Hepatocyte (in vitro differentiated cells): ENCODE measurements at regions not wholly inside any gene's neighbourhood (a gene's known extent, or its start where the extent isn't known, plus 50 kb on each side); places are given as distances from the start of the nearest gene placed in this dataset.

Source experiments
- DNase-seq: peaks from one replicate; pipeline ENCODE4 v3.0.0-alpha.2; 2016; ENCODE audit warnings: low spot score
- H2AFZ ChIP-seq: fragments of 200-600 bp; sonication (generic); 2 replicates; pipeline ENCODE4 v1.6.0; 2016; ENCODE audit warnings: antibody characterized with exemption, mild to moderate bottlenecking
- H3K27ac ChIP-seq: fragments of 200-600 bp; sonication (generic); 2 replicates; pipeline ENCODE4 v1.5.1; 2016; ENCODE audit warnings: mild to moderate bottlenecking
- H3K27me3 ChIP-seq: fragments of 200-600 bp; sonication (generic); 2 replicates; pipeline ENCODE4 v1.6.1; 2016
- H3K36me3 ChIP-seq: fragments of 200-600 bp; sonication (generic); replicated peaks from 2 replicates; pipeline ENCODE4 v1.5.1; 2016; ENCODE audit warnings: low read depth; ENCODE audit not compliant: insufficient read depth
- H3K4me1 ChIP-seq: fragments of 200-600 bp; sonication (generic); 2 replicates; pipeline ENCODE4 v1.5.1; 2016; ENCODE audit warnings: mild to moderate bottlenecking, moderate library complexity; ENCODE audit not compliant: insufficient read depth
- H3K4me2 ChIP-seq: fragments of 200-600 bp; sonication (generic); 2 replicates; pipeline ENCODE4 v1.6.0; 2016
- H3K4me3 ChIP-seq: fragments of 200-600 bp; sonication (generic); 2 replicates; pipeline ENCODE4 v1.5.1; 2016; ENCODE audit warnings: mild to moderate bottlenecking
- H3K79me2 ChIP-seq: fragments of 200-600 bp; sonication (generic); 2 replicates; pipeline ENCODE4 v1.6.0; 2017; ENCODE audit warnings: mild to moderate bottlenecking
- H3K9me2 ChIP-seq: fragments of 200-600 bp; sonication (generic); replicated peaks from 2 replicates; pipeline ENCODE4 v1.6.0; 2017; ENCODE audit warnings: mild to moderate bottlenecking; ENCODE audit not compliant: insufficient read depth
- H3K9me3 ChIP-seq: fragments of 200-600 bp; sonication (generic); 2 replicates; pipeline ENCODE4 v1.5.1; 2016; ENCODE audit warnings: low read depth, mild to moderate bottlenecking
- H4K20me1 ChIP-seq: fragments of 200-600 bp; sonication (generic); 2 replicates; pipeline ENCODE4 v1.6.0; 2016; ENCODE audit warnings: mild to moderate bottlenecking; ENCODE audit not compliant: insufficient read depth, poor library complexity, severe bottlenecking
- CTCF ChIP-seq: fragments of 200-600 bp; sonication (generic); IDR thresholded peaks from 2 replicates; pipeline ENCODE4 v1.5.1; 2016; ENCODE audit warnings: antibody characterized with exemption, mild to moderate bottlenecking; ENCODE audit not compliant: poor library complexity
- EZH2 ChIP-seq: fragments of 200-600 bp; sonication (generic); IDR thresholded peaks from 2 replicates; pipeline ENCODE4 v1.6.1; 2016; ENCODE audit warnings: antibody characterized with exemption, mild to moderate bottlenecking, borderline replicate concordance
- EZH2phosphoT487 ChIP-seq: fragments of 200-600 bp; sonication (generic); IDR thresholded peaks from one replicate; pipeline ENCODE4 v1.6.1; 2018; ENCODE audit warnings: antibody characterized with exemption, mild to moderate bottlenecking, low read depth, moderate library complexity; ENCODE audit not compliant: unreplicated experiment, severe bottlenecking
- WGBS: methylation state at CpG from one replicate; pipeline ENCODE4 v1.1.6; 2016; ENCODE audit warnings: low lambda C conversion rate; ENCODE audit errors: missing lambda C conversion rate; 5-methylcytosine and 5-hydroxymethylcytosine counted together

DNA sequence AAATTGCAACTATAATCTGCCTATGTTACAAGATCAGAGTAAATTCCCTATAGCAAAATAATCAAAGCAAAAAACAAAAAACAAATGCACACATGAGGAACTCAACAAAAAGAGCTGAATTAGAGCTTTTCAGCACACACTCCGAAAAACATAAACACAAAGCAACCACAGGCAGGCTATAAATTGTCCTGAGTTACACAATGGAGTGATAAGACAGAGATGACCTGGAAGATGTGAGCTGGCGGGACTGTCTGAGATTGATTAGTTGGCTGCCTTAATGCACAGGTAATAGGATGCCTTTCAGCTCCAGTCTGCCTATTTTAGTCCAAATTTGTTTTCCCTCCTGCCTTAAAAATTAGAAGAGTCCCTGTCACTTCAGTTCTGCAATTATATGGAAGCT lies 159.0 kb upstream of the FNDC3A start:
- Histone ChIP-seq H3K4me3 (no peak overlapping the region), H3K9me2 (no peaks in the 10 kb centered on the region), H3K4me2 (peak overlapping the region; percentile 37), H2AFZ (no peak overlapping the region), H3K79me2 (no peaks in the 10 kb centered on the region), H3K27me3 (no peaks in the 10 kb centered on the region), H3K4me1 (peaks cover 24% of the 10 kb centered on the region), H3K36me3 (no peaks in the 10 kb centered on the region), H3K27ac (no peak overlapping the region), H3K9me3 (no peaks in the 10 kb centered on the region), H4K20me1 (no peaks in the 10 kb centered on the region)
- 20% methylated on average over 2 of the region's 2 CpGs for WGBS
- DNase-seq, result no peak
- TF ChIP-seq EZH2, result no peak
- no peak for TF ChIP-seq CTCF
- no peak for TF ChIP-seq EZH2phosphoT487

DNA sequence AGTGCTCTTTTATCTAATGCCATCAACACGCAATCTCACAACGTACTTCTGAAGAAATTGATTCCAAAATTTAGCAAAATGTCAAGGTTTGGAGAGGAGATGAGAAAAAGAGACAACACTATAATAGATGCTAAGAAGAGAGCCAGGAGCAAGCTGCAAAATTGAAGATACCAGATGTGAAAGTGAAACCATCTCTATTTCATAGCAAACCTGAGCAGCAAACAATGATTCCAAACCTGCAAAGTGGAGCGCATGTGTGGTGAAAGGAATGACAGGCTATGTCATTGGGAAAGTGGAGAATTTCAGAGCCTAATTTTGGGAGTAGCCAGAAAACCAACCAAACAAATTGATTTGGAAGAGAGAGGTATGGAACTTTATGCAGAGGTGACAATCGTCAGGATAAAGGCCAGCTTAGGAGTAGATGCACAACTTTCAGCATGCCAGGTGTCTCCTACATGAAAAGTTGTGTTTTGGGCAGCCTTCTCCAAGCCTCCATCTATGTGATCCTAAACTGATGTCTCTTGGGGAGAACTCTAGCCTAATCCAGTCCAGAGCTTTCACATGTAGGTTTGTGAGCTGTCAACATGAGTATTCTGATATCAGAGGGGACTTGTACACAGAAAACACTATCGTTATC lies 158.4 kb upstream of the FNDC3A start:
- H3K27ac ChIP-seq, result no peak overlapping the region
- 69% methylated on average over 5 of the region's 5 CpGs for WGBS
- H3K27me3 ChIP-seq, result no peaks in the 10 kb centered on the region
- no peak overlapping the region for H2AFZ ChIP-seq
- H3K4me2 ChIP-seq, result peak overlapping the region; percentile 37
- no peaks in the 10 kb centered on the region for H3K79me2 ChIP-seq
- DNase-seq, result no peak
- H3K36me3 ChIP-seq, result no peaks in the 10 kb centered on the region
- H3K9me2 ChIP-seq, result no peaks in the 10 kb centered on the region
- TF ChIP-seq CTCF (no peak), EZH2 (no peak), EZH2phosphoT487 (no peak)
- H3K4me1 ChIP-seq, result peaks cover 24% of the 10 kb centered on the region
- no peaks in the 10 kb centered on the region for H3K9me3 ChIP-seq
- H4K20me1 ChIP-seq, result no peaks in the 10 kb centered on the region
- H3K4me3 ChIP-seq, result no peak overlapping the region

GRCh38 chr13:48818495-48819356 lies 157.0 kb upstream of the FNDC3A start:
- DNase-seq, result peak; percentile 68
- H3K9me2 ChIP-seq, result no peaks in the 10 kb centered on the region
- H3K27me3 ChIP-seq, result no peaks in the 10 kb centered on the region
- no peak overlapping the region for H3K4me3 ChIP-seq
- TF ChIP-seq CTCF, result no peak
- TF ChIP-seq EZH2phosphoT487, result no peak
- TF ChIP-seq EZH2, result no peak
- H3K27ac ChIP-seq, result peak overlapping the region; percentile 21
- H3K4me2 ChIP-seq, result no peak overlapping the region
- no peak overlapping the region for H2AFZ ChIP-seq
- no peaks in the 10 kb centered on the region for H3K36me3 ChIP-seq
- H3K79me2 ChIP-seq, result no peaks in the 10 kb centered on the region
- H4K20me1 ChIP-seq, result no peaks in the 10 kb centered on the region
- WGBS, result 56% methylated on average over 3 of the region's 3 CpGs
- no peaks in the 10 kb centered on the region for H3K9me3 ChIP-seq
- peaks cover 24% of the 10 kb centered on the region for H3K4me1 ChIP-seq
